GM21529 (cell line): ENCODE measurements at regions not wholly inside any gene's neighbourhood (a gene's known extent, or its start where the extent isn't known, plus 50 kb on each side); places are given as distances from the start of the nearest gene placed in this dataset.
"Not testable (repeated sequence)": the region's sequence is repeated elsewhere in the genome, so short reads cannot be mapped to it uniquely, and the experiment has no call there.

Experiments
- ATAC-seq: cut with Tn5 transposase; IDR thresholded peaks from one replicate; pipeline ENCODE4 v1.9.1; 2021; ENCODE audit not compliant: unreplicated experiment

- ATAC-seq: no peak
Measured at GRCh38 chr11:104781037-104781436, 117.2 kb downstream of the CASP12 start.

GRCh38 chr11:104776501-104777170 lies 121.6 kb downstream of the CASP12 start:
- ATAC-seq: no peak

DNA sequence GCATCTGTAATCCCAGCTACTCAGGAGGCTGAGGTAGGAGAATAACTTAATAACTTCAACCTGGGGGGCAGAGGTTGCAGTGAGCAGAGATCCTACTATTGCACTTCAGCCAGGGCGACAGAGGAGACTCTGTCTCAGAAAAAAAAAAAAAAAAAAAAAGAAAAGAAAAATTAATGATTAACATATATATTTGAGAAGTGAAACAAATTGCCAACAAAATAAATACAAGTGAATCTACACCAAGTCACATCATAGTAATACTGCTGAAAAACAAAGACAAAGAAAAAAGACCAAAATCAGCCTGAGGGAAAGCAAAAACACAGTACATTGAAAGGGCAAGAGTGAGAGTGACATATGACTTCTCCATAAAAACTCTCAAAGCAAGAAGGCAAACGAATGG lies 123.7 kb downstream of the CASP12 start:
- no peak for ATAC-seq

- ATAC-seq: no peak
Measured at GRCh38 chr11:104772806-104773241, 125.4 kb downstream of the CASP12 start.

GRCh38 chr11:104771763-104772162 lies 126.5 kb downstream of the CASP12 start:
- no peak for ATAC-seq

GRCh38 chr11:104771046-104771445 lies 127.2 kb downstream of the CASP12 start:
- not testable (repeated sequence) for ATAC-seq

- ATAC-seq: no peak
Measured at GRCh38 chr11:104765401-104766095, 132.7 kb downstream of the CASP12 start.

DNA sequence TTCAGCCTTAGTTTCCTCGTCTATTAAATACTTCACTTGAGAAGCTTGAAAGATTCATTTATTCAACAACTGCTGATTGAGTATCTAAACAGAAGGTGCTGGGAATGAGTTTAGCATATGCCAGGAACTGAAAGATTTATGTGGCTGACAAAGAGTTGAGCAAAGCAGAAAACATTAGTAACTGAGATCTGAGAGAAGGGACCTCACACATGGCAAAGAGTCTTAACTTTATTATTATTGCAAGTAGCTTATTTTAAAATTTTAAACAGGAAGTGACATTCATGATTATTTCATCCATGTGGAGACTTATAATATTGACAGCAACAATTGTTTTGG lies 133.6 kb downstream of the CASP12 start:
- no peak for ATAC-seq

GRCh38 chr11:104763930-104764709 lies 134.1 kb downstream of the CASP12 start:
- ATAC-seq: no peak

DNA sequence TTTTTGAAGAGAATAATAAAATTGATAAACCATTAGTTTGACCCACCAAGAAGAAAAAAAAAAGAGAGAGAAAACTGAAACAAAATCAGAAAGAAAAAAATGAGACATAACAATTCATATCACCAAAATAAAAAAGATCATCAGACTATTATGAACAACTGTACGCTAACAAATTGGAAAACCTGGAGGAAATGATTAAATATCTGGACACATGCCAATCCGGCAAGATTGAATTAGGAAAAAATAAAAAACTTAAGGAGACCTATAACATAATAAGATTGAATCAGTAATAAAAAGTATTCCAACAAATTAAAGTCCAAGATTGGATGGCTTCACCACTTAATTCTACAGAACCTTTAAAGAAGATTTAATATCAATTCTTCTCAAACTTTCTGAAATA lies 136.7 kb downstream of the CASP12 start:
- no peak for ATAC-seq

DNA sequence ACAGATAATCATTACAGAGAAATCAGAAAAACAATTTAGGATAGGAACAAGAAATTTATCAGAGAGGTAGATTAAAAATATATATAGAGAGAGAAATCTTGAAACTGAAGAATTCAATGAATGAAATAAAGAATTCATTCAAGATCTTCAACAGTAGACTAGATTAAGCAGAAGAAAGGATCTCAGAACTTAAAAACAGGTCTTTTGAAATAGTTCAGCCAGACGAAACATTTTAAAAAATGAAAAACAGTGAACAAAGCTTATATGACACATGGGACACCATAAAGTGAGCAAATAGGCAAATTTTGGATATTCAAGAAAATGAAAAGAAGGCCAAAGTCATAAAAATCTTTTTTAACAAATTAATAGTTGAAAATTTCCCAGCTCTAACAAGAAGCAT lies 138.8 kb downstream of the CASP12 start:
- no peak for ATAC-seq

GRCh38 chr11:104738918-104739317 lies 159.3 kb downstream of the CASP12 start:
- ATAC-seq: no peak

DNA sequence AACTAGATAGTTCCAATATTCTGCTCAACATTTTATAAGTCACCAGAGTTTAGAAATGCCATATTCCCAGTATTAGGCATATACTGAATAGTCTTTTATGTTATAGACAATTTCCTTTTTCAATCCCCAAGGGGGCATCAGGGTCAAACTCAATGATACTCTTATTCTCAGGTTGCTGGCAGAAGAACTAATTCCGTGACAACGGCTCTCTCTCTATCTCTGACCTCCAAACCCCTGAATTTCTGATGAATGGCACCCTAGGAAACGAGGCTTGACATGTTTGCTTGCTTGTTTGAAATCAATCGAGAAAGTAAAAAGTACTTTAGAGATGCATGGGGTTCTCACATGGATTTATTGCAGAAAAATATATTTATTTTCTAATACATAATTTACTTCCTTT lies 160.1 kb downstream of the CASP12 start:
- ATAC-seq: no peak

DNA sequence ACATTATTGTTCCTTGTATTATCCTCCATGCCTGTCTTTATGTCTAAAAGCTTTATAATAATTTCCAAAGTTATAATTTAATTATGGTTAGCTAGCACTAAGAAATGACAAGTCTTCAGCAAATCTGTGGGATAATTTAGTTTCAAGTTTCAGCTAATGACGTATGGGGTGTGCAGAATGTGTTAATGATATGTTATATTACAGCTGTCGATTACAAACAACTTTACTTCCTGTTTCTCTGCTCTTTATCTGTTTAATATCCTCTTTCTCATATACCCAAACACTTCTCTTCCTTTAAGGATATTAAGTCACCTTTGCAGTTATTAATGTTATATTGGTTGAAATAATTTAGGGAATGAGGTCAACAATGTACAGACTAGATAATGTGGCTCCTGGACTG lies 161.8 kb downstream of the CASP12 start:
- no peak for ATAC-seq

DNA sequence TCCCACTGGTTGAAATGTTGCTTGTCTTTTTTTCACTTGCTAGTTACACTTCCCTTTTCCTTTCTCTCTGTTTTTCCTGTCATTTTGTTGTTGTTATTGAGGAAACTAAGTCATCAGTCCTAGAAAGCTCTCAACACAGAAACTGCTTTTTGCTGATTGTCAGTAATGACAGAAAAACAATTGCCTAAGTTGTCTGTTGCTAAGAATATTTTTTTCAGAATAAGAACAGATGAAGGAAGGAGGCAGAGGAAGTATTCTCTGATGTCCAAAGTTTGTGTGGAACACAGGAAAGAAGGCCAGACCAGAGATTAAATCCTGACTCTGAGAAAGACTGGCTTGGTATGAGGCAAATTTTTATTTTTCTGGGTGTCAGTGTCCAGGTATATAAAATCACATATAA lies 163.3 kb downstream of the CASP12 start:
- ATAC-seq: no peak

DNA sequence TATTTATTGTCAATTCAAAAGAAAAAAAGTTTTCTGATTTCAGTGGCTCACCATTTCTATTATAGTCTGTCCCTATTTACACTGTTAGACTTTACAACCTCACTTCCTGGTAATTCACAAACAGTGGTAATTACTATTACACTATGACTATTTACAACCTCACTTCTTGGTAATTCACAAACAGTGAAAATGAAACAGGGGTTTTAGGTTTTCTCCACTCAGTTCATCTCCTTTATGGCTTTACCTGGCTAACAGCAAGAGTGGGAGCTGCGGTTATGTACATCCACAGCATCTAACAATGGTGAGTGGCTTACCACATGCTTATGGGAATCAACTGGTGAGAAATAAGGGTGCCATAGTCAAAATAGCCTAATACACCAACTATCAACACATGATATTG lies 166.4 kb downstream of the CASP12 start:
- no peak for ATAC-seq

- no peak for ATAC-seq
Measured at GRCh38 chr11:104728927-104729326, 169.3 kb downstream of the CASP12 start.

- ATAC-seq: no peak
Measured at GRCh38 chr11:104727768-104728167, 170.5 kb downstream of the CASP12 start.

- no peak for ATAC-seq
Measured at GRCh38 chr11:104727095-104727494, 171.2 kb downstream of the CASP12 start.

- ATAC-seq: no peak
Measured at GRCh38 chr11:104725796-104726408, 172.4 kb downstream of the CASP12 start.

- ATAC-seq: no peak
Measured at GRCh38 chr11:104713401-104713800, 184.9 kb downstream of the CASP12 start.
